ENCODE measurements at regions not wholly inside any gene's neighbourhood (a gene's known extent, or its start where the extent isn't known, plus 50 kb on each side); places are given as distances from the start of the nearest gene placed in this dataset.
A peak's percentile ranks its signal among the peaks of the same experiment; 100 is the strongest.

GRCh38 chr6:68572525-68572924 lies 62.6 kb upstream of the ADGRB3 start (continued):
- peak; percentile 89 for TF ChIP-seq SMC3 (conservative IDR thresholded peaks at IDR 0.05; ENCODE audit: insufficient read depth, low read depth, low read length)
- TF ChIP-seq REST (IDR thresholded peaks at IDR 0.05; ENCODE audit: borderline replicate concordance), result peak; percentile 74
- TF ChIP-seq REST (CRISPR knock-in tag; IDR thresholded peaks at IDR 0.05; ENCODE audit: low read depth), result no peak
- TF ChIP-seq RCOR1 (IDR thresholded peaks at IDR 0.05; ENCODE audit: borderline replicate concordance in 1 of 2, low read depth in 2 of 2, low read length in 2 of 2), result peak in 1 of 2 experiments; percentile 59; a peak in 1 of 4 replicates
- no peak for TF ChIP-seq PHTF2 (CRISPR knock-in tag; IDR thresholded peaks at IDR 0.05)
- TF ChIP-seq JUND (IDR thresholded peaks at IDR 0.05; ENCODE audit: borderline replicate concordance, low read depth, low read length), result 0 out of 2 replicates have a peak, but pooled peaks have one; percentile 28
- no peak; the same call in 2 of the 3 replicates for TF ChIP-seq JUND (tag; IDR thresholded peaks at IDR 0.05; ENCODE audit: borderline replicate concordance, low read depth, low read length)
- no peak for TF ChIP-seq SRSF1 (IDR thresholded peaks at IDR 0.05; ENCODE audit: low read depth, low read length)
- peak; percentile 76 to 89 for TF ChIP-seq RAD21 (CRISPR knock-in tag; conservative IDR thresholded peaks at IDR 0.05 in 1 of 2, IDR thresholded peaks at IDR 0.05 in 1 of 2)
- TF ChIP-seq ARID2 (IDR thresholded peaks at IDR 0.05), result 0 out of 2 replicates have a peak, but pooled peaks have one; percentile 19
- peak; percentile 80 to 95 (median 94) for TF ChIP-seq CTCF (IDR thresholded peaks at IDR 0.05 in 2 of 3, conservative IDR thresholded peaks at IDR 0.05 in 1 of 3; ENCODE audit: insufficient read depth in 2 of 3, low read depth in 1 of 3, low read length in 3 of 3)

Data from K562 (cell line).